ENCODE measurements at regions not wholly inside any gene's neighbourhood (a gene's known extent, or its start where the extent isn't known, plus 50 kb on each side); places are given as distances from the start of the nearest gene placed in this dataset.

DNA sequence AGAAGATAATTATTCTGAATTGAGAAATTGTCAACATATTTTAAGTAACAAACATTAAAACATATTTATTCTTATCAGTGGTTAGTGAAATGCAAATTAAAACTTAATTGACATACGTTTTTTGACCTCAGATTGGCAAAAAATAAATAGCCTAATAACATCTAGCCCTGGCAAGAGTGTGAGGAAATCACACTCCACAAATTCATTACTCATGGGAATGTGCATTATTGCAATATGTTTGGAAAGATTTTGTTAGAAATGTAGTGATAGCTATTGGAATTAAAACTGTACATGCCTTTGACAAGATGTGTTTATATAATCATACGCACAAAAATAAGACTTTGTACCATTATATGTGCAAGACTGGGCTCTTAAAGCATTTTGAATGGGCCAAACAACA, 168.6 kb downstream of the KITLG start:
- H3K4me2 ChIP-seq (ENCODE audit: low read depth, low read length, poor library complexity, severe bottlenecking): no peak overlapping the region
- no peaks in the 10 kb centered on the region for H3K79me2 ChIP-seq (ENCODE audit: insufficient read depth, low read length)

DNA sequence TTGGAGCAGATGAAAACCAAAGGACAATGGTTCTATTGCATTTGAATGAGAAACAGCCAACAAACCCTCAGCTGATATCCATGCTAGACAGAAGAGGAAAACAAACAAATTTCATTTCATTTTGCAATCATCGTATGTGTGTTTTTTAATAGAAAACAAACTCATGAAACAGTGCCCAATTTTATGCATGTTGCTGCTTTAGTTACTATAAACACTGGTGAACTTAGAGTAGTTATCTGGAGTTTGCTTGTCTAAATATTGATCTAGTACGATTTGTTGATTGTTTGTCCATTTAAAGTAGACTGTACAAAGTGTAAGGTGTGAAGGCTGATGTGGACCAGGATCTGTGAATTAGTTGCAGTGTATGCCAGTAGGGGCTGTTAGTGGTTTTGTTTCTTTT, 166.6 kb downstream of the KITLG start:
- no peaks in the 10 kb centered on the region for H3K9me2 ChIP-seq (replicated peaks; ENCODE audit: low read depth, low read length)
- no peaks in the 10 kb centered on the region for H3K79me2 ChIP-seq (ENCODE audit: insufficient read depth, low read length)
- no peak overlapping the region for H3K4me2 ChIP-seq (ENCODE audit: low read depth, low read length, poor library complexity, severe bottlenecking)
- no peak for TF ChIP-seq EZH2phosphoT487 (IDR thresholded peaks at IDR 0.05; ENCODE audit: borderline replicate concordance)
- TF ChIP-seq, protein P1, sequence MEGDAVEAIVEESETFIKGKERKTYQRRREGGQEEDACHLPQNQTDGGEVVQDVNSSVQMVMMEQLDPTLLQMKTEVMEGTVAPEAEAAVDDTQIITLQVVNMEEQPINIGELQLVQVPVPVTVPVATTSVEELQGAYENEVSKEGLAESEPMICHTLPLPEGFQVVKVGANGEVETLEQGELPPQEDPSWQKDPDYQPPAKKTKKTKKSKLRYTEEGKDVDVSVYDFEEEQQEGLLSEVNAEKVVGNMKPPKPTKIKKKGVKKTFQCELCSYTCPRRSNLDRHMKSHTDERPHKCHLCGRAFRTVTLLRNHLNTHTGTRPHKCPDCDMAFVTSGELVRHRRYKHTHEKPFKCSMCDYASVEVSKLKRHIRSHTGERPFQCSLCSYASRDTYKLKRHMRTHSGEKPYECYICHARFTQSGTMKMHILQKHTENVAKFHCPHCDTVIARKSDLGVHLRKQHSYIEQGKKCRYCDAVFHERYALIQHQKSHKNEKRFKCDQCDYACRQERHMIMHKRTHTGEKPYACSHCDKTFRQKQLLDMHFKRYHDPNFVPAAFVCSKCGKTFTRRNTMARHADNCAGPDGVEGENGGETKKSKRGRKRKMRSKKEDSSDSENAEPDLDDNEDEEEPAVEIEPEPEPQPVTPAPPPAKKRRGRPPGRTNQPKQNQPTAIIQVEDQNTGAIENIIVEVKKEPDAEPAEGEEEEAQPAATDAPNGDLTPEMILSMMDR (conservative IDR thresholded peaks at IDR 0.05; ENCODE audit: low read length): no peak
- no peak overlapping the region for H3K4me3 ChIP-seq (ENCODE audit: low read length, poor library complexity, severe bottlenecking)
- H3K9me3 ChIP-seq (ENCODE audit: insufficient read depth, low read depth, low read length): no peaks in the 10 kb centered on the region
- H3K9ac ChIP-seq (ENCODE audit: low read depth, low read length, poor library complexity, severe bottlenecking): no peak overlapping the region
- H3K36me3 ChIP-seq (ENCODE audit: insufficient read depth, low read length): no peaks in the 10 kb centered on the region
- no peaks in the 10 kb centered on the region for H3F3A ChIP-seq (ENCODE audit: low read depth)
- no peaks in the 10 kb centered on the region for H4K20me1 ChIP-seq (ENCODE audit: insufficient read depth, low read length, poor library complexity, severe bottlenecking)
- H3K27me3 ChIP-seq (ENCODE audit: insufficient read depth, low read length, poor library complexity, severe bottlenecking): no peaks in the 10 kb centered on the region
- no peak overlapping the region for H2AFZ ChIP-seq (ENCODE audit: low read length)
- no peaks in the 10 kb centered on the region for H3K4me1 ChIP-seq (ENCODE audit: insufficient read depth, low read length, poor library complexity, severe bottlenecking)

More for the DNA sequence above, 168.6 kb downstream of the KITLG start:
- TF ChIP-seq, protein P1 (conservative IDR thresholded peaks at IDR 0.05; ENCODE audit: low read length): no peak
- no peak for TF ChIP-seq EZH2phosphoT487 (IDR thresholded peaks at IDR 0.05; ENCODE audit: borderline replicate concordance)
- no peak overlapping the region for H3K4me3 ChIP-seq (ENCODE audit: low read length, poor library complexity, severe bottlenecking)
- no peaks in the 10 kb centered on the region for H3K9me3 ChIP-seq (ENCODE audit: insufficient read depth, low read depth, low read length)
- no peaks in the 10 kb centered on the region for H4K20me1 ChIP-seq (ENCODE audit: insufficient read depth, low read length, poor library complexity, severe bottlenecking)
- H3K9ac ChIP-seq (ENCODE audit: low read depth, low read length, poor library complexity, severe bottlenecking): no peak overlapping the region
- no peaks in the 10 kb centered on the region for H3K9me2 ChIP-seq (replicated peaks; ENCODE audit: low read depth, low read length)
- no peak overlapping the region for H2AFZ ChIP-seq (ENCODE audit: low read length)
- no peaks in the 10 kb centered on the region for H3K27me3 ChIP-seq (ENCODE audit: insufficient read depth, low read length, poor library complexity, severe bottlenecking)
- no peaks in the 10 kb centered on the region for H3K4me1 ChIP-seq (ENCODE audit: insufficient read depth, low read length, poor library complexity, severe bottlenecking)
- no peaks in the 10 kb centered on the region for H3F3A ChIP-seq (ENCODE audit: low read depth)
- H3K36me3 ChIP-seq (ENCODE audit: insufficient read depth, low read length): no peaks in the 10 kb centered on the region

DNA sequence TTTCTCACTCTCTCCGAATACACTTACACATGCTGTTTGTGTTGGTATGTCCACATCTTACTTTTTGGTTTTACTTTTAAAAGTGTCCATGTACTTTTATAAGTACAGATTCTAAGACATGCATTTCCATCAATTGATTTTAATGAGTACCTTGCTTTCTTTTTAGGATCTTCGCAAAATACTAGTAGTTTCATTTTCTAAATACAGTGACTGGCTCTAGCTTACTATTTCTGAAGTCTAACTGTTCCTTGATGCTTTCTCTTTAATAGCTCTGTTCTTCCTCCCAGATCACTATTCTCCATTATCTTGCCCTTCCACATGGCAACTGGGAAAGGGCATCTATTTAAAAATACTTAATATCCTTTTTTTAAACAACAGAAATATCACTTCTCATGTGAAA, 164.1 kb downstream of the KITLG start:
- Histone ChIP-seq H4K20me1 (ENCODE audit: insufficient read depth, low read length, poor library complexity, severe bottlenecking) (no peaks in the 10 kb centered on the region), H3K9me2 (replicated peaks; ENCODE audit: low read depth, low read length) (no peaks in the 10 kb centered on the region), H3F3A (ENCODE audit: low read depth) (no peaks in the 10 kb centered on the region), H3K36me3 (ENCODE audit: insufficient read depth, low read length) (no peaks in the 10 kb centered on the region), H3K27me3 (ENCODE audit: insufficient read depth, low read length, poor library complexity, severe bottlenecking) (no peaks in the 10 kb centered on the region), H2AFZ (ENCODE audit: low read length) (no peak overlapping the region), H3K4me3 (ENCODE audit: low read length, poor library complexity, severe bottlenecking) (no peak overlapping the region), H3K4me2 (ENCODE audit: low read depth, low read length, poor library complexity, severe bottlenecking) (no peak overlapping the region), H3K79me2 (ENCODE audit: insufficient read depth, low read length) (no peaks in the 10 kb centered on the region), H3K9me3 (ENCODE audit: insufficient read depth, low read depth, low read length) (no peaks in the 10 kb centered on the region), H3K4me1 (ENCODE audit: insufficient read depth, low read length, poor library complexity, severe bottlenecking) (no peaks in the 10 kb centered on the region), H3K9ac (ENCODE audit: low read depth, low read length, poor library complexity, severe bottlenecking) (no peak overlapping the region)
- TF ChIP-seq, protein P1 (conservative IDR thresholded peaks at IDR 0.05; ENCODE audit: low read length): no peak
- TF ChIP-seq EZH2phosphoT487 (IDR thresholded peaks at IDR 0.05; ENCODE audit: borderline replicate concordance): no peak
